Suppressor macrophage (primary cell): ENCODE measurements at regions not wholly inside any gene's neighbourhood (a gene's known extent, or its start where the extent isn't known, plus 50 kb on each side); places are given as distances from the start of the nearest gene placed in this dataset.

Experiments
- DNase-seq, 4 experiments: peaks; one replicate each; pipeline ENCODE4 v3.0.0-alpha.2; 2020 to 2022

DNA sequence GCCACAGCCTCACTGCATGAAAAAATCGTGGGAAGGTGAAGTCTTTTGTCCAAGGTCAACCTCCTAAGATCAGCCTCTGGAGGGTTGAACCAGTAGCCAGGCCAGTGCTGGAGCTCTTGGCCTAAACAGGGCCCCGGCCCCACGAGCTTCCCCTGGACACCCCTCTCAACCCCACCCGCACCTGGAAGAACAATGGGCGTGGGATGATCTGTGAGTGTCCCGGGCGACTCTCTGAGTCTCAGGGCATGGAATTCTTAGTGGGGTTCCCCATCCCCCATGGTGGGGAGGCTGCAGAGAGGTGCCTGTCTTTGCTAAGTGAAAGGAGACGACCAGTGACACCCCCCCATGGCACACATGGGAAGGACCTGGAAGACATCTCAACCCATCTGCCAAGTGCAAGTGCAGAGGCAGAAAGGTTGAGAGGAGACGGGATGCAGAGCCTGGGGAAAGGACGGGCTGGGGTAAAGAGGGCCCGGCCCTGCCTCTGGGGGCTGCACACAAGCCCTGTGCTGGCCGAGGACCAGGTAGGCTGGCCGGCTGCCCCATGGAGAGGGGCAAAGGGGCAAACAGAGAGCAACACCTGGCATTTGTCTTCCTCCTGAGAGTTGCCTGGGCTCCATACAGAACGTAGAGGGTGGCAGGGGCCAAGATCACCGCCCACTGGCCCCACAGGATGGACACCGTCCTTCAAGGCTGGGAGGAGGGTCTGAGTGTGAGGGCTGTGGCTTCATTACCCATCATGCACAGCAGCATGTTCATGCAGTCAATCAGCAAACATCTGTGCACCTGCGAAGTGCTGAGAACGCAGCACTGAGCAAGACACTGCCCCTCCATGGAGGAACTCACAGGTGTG, 163.0 kb upstream of the PPP2R2D start:
- no peak for DNase-seq

DNA sequence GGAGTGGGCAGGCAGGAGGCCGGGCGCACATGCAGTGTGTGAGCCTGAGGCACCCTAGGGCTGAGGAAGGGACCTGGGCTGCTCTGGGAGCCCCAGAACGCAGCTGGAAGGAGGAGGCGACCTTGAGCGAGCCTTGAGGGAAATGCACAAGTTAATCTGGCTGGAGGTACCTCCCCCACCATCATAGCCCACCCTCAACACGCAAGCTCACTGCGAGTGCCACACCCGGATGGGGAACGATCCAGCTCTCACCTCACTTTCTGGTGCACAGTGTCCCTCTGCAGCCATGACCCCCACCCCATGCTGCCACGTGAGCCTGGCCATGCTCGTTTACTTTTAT, 162.4 kb upstream of the PPP2R2D start:
- no peak for DNase-seq

DNA sequence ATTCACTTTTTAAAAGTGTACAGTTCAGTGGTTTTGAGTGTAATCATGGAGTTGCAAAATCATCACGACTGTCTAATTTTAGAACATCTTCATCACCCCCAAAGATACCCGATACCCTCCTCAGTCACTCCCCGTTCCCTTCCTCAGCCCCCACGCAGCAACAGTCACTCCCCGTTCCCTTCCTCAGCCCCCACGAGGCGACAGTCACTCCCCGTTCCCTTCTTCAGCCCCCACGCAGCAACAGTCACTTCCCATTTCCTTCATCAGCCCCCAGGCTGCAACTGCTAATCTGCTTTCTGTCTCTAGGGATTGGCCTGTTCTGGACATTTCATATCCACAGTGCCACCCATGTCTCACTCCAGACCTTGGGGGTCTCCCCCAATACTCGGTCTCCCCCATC, 161.6 kb upstream of the PPP2R2D start:
- peak; percentile 42 to 67 (median 61) for DNase-seq

DNA sequence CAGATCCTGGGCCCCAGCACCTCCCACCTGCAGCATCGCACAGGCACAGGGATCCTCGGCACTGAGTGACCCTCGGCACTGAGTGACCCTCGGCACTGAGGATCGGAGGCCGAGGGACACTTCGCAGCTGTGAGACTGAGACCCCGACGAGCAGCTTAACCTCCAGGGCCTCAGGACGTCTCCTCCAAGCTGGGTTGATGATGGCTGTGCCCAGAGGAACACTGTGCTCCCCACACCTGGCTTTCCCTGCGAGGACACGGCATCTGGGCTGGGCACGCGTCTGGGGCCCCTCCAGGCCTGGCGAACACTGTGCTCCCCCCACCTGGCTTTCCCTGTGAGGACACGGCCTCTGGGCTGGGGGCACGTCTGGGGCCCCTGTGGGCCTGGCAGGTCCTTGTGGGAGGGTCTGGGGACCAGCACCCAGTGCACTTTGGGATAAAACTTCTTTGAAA, 158.3 kb upstream of the PPP2R2D start:
- DNase-seq, result no peak

DNA sequence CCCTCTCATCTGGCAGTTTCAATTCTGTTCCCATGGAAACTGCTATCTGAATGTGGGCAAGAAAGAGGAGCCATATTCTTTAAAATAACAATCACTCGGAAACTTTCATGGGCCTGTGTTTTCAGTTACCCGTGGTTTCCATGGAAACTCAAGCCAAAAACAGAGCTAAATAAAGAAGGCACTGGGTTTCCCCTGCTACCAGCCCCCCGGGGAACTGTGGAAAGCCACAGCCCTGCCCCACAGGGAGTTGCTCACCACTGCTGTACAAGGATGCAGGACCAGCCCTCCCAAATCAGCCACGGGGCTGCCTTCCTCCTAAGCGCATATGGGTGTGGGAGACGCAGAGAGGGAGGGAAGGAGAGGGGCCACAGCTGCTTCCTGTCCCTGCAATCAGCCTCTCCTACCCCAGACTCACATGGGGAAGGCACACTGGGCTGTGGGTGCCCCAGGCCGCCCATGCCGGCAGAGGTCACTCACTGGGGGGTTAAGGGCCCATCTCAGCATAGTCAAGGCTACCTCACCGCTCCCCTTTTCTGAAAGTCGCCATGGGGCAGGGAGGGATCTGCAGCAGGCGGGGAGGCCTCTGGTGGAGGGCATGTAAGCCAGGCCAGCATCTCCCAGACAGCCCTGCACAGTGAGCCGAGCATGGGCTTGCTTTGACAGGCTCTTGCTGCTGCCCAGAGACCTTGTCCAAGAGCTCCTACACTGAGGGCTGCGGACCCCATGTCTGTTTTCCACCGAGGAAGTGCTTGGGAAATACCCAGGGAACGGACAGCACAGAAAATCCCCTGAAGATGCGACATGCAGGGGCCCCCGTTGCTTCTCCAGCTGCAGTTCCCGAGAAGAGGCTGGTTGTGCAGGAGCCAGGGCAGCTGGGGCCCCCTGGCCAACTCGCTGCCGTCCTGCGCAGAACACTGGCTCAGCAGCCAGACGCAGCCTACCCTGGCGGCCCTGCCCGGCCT, 157.3 kb upstream of the PPP2R2D start:
- peak; percentile 27 to 60 (median 34) for DNase-seq

DNA sequence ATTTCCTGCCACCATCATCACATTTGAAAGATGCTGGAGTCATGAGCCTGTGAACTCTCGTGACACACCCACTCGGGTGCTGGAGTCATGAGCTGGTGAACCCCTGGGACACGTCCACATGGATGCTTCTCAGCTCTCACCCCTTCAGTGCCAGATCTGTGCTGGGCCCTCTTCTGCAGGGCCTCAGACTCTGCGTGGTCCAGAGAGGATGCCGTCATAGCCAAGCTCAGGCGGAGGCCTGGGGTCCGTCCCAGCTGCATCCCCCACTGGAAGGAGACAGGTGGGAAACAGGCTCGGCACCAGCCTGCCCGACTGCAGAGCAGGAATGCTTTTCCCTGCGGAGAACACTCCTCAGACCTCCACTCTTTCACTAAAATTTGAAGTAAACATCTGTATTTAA, 156.5 kb upstream of the PPP2R2D start:
- DNase-seq, result peak in 1 of 4 experiments; percentile 2

DNA sequence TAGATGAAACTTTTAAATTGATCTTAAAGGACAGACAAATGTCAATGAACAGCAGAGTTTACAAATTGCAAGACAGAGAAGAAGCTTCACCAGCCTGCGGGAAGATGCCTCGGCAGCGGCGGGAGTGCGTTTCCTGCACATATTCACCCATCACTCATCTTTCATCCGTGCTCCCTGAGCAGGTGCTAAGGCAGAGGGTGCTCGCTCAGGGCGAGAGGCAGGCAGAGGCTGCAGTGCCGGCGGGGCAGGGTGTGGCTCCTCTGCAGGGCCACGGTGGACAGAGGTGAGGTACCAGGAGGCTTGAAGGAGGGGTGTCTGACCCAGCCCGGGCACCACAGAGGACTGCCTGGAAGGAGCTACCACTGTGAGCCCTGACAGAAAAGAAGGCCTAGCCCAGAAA, 155.2 kb upstream of the PPP2R2D start:
- DNase-seq, result no peak

DNA sequence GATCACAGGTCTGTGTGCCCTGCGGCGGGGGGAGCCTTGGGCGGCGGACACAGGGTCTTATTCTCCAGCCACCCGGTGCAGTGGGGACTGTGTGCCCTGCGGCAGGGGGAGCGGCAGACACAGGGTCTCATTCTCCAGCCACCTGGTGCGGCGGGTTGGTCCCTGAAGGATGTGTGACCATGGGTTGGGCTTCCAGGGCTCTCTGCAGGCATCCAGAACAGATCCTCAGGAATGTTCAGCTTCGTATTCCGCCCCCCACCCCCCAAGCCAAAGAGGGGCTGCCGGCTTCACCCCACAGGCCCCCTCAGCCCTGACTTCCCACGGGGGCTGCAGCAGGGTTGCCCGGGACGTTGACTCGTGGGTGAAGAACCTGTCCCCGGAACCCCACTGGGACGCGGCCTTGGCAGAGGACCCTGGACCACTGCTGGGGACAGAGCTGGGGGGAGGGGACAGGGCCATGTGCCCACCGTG, 154.5 kb upstream of the PPP2R2D start:
- DNase-seq, result no peak

DNA sequence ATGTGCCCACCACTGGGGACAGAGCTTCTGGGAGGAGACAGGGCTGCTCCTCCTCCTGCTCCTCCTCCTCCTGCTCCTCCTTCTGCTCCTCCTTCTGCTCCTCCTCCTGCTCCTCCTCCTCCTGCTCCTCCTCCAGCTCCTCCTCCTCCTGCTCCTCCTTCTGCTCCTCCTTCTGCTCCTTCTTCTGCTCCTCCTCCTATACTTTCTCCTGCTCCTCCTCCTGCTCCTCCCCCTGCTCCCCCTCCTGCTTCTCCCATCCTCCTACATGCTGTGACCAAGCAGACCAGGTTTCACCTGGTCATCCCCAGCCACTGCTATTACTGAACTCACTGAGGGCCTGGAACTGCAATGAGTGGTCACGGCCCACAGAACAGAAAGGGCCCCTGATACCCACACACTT, 154.0 kb upstream of the PPP2R2D start:
- peak in 2 of 4 experiments; percentile 3 to 15 for DNase-seq

DNA sequence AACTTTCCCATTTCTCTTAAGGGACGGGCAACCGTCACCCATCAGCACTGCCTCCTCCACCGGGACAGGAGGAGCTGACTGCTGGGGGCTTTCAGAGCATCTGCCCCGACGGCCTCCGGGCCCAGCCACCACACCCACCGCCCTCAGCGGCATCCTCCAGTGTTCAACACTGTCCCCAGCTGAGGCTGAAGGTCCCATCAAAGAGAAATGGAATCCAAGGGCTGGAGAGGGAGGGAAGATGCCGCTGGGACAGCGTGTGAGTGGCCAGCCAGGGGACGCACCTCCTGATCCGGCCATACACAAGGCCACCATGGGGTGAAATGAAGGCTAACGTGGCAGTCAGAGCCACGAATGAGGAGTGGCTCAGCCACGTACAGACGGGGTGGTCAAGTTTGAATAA, 153.6 kb upstream of the PPP2R2D start:
- DNase-seq, result no peak

DNA sequence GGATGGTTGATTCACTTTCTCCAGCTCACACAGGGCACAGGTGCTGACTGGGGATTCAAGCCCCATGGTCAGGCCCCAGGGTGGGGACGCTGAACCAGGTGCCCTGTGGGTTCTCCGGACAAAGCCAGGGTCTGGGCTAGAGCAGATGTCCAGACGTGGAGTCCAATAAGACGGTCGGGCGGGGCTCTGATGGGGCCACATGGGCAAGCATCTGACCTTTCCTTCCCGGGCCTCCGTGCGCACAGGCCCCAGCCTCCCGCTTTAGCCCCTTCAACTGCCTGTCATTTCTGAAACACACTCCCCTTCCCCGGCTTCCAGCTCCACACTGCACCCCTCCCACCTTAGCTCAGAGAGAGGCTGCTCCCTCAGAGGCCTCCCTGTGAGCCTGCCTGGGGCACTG, 153.0 kb upstream of the PPP2R2D start:
- DNase-seq, result no peak

DNA sequence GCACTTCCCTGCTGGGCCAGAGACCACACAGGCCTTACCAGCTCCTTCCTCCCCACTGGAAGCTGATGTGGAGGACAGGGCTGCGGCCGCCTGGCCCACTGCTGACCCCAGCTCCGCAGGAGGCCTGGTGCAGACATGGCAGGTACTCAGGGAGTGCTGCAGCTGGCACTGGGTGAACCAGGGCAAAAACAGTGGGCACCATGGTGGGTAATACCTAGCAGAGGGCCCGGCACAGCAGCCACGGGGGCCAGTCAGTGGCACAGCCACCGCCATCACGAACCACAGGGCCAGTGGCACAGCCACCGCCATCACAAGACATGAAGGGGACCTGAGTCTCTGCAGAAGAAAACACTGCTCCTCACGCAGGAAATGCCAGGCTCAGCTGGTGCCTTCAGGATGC, 152.6 kb upstream of the PPP2R2D start:
- DNase-seq, result no peak

DNA sequence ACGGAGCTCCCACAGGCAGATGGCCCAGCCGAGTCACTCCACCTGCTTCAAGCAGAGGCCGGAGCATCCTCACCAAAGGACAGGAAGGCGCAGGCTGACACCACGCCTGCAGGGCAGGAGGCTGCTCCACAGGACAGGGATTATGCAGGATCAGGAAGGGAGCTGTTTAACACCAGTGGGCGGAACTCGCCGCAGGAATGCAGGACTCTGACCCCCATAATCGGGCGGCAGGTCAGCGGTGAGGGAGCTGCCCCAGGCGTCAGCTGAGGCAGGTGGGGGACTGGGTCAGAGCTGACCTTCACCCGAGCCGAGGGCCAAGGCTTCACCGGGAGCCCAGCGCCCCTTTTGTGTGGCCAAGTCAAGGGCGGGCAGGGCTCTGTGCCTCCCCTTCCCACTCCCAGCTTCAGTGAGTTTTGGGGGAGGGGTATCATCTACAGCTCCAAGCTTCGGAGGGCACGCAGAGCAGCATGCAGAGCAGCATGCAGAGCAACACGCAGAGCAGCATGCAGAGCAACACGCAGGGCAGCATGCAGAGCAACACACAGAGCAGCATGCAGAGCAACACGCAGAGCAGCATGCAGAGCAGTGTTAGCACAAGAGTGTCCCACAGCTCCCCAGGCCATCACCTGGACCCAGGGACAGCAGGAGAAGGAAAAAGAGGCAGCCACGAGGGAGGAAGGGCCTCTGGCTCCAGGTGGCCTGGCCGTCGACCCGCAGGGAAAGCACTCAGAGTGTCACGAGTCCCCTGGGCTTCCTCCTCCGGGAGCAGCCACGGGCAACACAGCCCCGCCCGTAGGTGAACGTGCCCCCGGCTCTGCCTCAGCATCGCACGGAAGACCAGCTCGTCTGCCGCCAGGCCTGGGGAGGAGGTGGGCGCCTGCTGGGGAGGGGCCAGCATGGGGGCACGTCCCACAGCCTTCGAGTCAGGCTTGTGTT, 151.7 kb upstream of the PPP2R2D start:
- DNase-seq, result no peak

DNA sequence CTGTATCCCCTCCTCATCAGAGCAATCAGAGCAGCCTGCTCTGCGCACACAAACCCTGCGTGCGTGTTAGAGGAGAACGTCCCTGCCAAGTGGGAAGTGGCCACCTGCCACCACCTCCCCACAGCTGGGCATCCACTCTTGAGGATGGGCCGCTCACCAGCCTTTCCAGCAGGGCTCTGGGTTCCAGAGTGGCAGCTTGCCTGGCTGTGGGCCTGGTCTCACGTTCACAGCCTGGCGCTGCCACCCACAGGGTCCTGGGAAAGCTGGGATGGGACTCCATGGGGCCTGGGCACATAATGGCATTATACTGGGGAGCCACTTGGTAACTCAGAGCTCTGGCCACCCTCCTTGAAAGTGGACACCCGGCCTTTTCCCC, 151.1 kb upstream of the PPP2R2D start:
- no peak for DNase-seq

DNA sequence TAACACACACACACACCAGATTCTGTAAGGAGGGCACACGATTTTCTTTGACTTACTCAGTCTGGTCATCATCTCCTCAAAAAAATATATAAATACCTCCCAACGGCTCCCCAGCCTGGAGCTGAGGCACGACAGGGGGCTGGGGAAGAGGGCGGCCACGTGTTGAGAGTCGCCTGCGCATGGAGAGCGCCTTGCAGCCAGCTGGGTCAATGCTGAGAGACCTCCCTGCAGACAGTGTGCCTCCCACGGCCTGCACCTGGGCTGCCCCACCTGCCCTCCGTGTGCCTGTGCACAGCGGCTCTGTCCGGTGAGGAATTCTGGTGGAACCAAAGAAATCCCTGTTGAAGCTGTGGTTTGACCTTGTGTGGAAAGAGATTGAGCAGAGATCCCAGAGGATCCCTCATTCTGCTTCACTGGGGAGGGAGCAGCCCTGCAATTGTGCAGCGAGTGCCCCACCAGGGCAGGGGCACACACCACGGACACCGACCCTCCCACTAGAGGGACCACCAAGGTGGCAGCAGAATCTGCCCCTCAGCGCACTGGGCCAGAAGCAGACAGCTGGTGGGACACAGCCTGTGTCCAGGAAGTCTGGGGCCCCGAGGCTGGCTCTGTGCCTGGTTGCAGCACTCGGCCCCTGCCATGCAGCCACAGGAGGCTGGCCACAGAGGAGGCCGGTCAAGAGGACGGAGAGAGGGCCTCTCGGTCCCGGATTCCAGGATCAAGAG, 150.5 kb upstream of the PPP2R2D start:
- DNase-seq, result no peak

DNA sequence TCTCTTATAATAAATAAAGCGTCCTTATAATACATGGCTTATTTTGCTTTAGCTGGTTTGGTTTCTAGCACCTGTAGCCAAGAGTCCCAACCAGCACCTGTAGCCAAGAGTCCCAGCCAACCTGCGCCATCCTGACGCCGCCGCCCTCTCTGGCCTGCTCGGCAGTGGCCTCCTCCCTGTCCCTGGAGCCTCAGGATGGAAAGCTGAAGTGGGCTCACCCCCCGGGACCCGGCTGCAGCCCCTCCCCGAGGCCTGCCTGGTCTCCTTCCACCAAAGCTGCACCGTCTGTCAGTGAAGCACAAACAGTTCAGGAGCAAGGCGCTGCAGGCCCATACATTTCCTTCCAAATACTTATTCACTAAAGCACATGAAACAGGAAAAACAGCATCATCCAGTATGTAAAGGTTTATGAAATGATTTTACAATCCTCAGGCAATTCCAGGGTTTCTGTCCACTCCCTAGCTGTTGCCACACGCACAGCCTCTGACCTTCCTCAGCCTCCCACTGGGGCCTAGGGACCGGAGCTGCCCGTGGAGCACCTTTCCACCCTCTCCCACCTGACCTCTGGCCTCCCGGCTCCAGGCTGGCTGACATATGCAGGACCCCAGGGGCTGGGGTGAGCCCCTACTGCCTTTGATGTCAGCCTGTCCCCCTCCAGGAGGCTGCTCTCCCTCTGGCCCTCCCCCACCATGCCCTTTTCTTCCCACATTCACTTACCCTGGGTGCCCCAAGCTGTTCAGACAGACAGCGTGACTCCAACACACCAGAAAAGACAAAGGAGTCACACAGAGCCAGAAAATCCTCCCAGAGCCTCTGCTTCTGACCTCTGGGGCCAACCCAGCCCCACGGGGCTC, 149.6 kb upstream of the PPP2R2D start:
- no peak for DNase-seq

DNA sequence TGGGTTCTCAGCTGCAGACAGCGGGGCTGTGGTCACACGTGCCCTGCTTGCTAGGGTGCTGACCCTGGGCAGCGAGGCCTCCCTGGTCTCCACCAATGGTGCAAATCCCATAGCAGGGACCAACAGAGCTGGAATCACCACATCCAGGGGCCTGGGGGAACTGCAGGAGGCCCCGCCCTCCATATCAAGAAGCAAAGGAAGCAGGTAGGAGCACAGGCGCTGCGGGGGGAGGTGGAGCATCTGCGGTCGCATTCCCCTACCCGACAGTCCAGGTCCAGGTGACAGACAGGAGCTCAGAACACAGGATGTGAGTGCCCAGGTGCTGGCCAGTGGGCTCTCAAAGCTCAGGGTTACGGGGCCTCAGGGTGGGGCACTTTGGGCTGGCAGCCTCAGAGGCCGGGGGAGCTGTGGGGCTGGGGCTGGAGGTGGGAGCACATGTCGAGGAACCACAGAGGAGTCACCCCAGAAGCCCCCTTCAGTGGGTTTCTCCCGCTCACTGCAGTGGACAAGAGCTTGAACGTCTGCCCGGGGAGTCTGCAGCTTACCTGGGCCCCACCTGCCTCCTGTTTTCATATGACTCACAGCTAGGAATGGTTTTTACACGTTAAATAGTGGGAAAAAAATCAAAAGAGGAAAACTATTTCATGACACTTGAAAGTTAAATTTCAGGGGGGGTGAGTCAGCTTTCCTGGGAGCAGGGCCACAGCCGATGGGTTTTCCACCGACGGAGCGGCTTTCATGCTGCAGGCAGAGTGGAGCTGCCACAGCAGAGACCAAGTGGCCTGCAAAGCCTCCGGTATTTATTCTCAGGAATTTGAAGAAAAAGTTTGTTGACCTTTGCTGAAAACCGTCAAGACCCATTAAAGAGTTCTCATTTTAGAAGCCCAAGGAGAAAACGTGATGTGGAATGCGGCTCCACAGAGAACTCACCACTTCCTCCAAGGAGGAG, 148.7 kb upstream of the PPP2R2D start:
- no peak for DNase-seq

DNA sequence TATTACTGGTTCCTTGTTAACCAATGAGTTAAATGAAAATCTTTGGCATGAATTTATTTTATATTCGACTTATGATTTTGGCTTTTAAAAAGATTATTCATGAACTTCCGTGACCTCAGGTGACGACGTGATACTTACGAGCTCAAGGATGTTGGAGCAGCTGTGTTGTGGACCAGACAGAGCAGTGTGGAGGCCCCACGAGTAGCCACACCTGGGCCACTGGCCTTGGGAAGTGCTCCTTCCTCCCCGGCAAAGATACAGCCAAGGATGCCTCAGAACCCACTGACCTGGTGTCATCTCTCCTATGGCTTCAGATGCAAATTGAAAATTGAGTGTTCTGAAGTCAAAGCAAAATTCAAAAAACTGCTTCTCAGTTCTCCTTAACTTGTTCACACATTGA, 147.5 kb upstream of the PPP2R2D start:
- no peak for DNase-seq

DNA sequence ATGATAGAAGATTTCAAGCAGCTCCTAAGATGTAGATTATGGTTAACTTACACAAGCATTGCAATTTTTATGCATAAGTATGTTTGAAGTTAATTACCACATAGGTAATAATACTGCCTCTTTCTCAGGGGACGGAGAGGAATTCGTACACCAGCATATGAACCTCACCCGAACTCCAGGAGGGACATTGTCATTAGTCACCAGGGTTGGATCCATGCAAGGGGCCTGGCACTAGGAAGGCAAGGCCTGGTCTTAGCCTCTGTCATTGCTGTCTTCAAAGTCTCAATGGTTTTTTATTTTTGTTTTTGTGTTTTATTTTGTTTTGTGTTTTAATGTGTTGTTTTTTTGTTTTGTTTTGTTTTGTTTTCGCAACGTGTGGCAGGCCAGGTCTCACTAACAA, 145.6 kb upstream of the PPP2R2D start:
- no peak for DNase-seq
